ENCODE measurements at regions not wholly inside any gene's neighbourhood (a gene's known extent, or its start where the extent isn't known, plus 50 kb on each side); places are given as distances from the start of the nearest gene placed in this dataset.

DNA sequence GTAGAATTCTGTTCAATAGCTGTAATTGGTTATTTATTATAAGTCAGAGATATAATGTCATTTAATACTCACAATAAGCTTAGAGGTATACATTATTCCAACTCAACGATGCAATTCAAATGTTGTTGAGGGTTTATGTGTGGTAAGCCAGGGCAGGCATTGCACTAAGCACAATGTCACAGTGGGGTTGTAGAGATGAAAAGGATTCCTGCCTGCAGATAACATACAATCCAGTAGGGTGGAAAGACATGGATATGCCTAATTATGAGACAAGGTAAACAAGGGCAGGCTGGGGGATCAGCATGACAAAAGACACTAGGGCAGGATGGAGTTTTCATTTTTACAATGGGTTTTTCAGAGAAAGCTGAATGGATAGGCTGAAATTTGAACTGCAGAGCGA, 98.7 kb upstream of the PALM2AKAP2 start:
- H3K36me3 ChIP-seq (ENCODE audit: control insufficient read depth, insufficient read depth, low read length), result no peaks in the 10 kb centered on the region
- H3K27me3 ChIP-seq (ENCODE audit: control insufficient read depth, insufficient read depth, low read length), result no peaks in the 10 kb centered on the region
- no peaks in the 10 kb centered on the region for H3K4me1 ChIP-seq (ENCODE audit: control insufficient read depth, extremely low read depth, insufficient read depth, low read length)
- TF ChIP-seq EZH2 (IDR thresholded peaks at IDR 0.05; ENCODE audit: low read length, missing control alignments), result no peak
- no peak for TF ChIP-seq CTCF (conservative IDR thresholded peaks at IDR 0.05 in 1 of 2, IDR thresholded peaks at IDR 0.05 in 1 of 2; ENCODE audit: low read depth in 1 of 2, low read length in 2 of 2)
- no peaks in the 10 kb centered on the region for H4K20me1 ChIP-seq (ENCODE audit: control insufficient read depth, extremely low read depth, insufficient read depth, low read length)
- H3K79me2 ChIP-seq (ENCODE audit: control insufficient read depth, insufficient read depth, low read length), result no peaks in the 10 kb centered on the region
- no peak overlapping the region for H3K4me3 ChIP-seq (replicated peaks in 1 of 4; ENCODE audit: control extremely low read depth in 1 of 4, insufficient read depth in 1 of 4, low read depth in 3 of 4, low read length in 4 of 4)
- H2AFZ ChIP-seq (ENCODE audit: low read length), result no peak overlapping the region
- DNase-seq (ENCODE audit: low read depth in 2 of 2), result no peak
- no peaks in the 10 kb centered on the region for H3K9me3 ChIP-seq (ENCODE audit: control insufficient read depth, insufficient read depth, low read depth, low read length)
- no peak overlapping the region for H3K9ac ChIP-seq (ENCODE audit: insufficient read depth, low read length)
- no peak overlapping the region for H3K4me2 ChIP-seq (ENCODE audit: extremely low read depth, insufficient read depth, low read length)
- no peak overlapping the region for H3K27ac ChIP-seq (ENCODE audit: insufficient read depth, low read length)

- Histone ChIP-seq H3K79me2 (ENCODE audit: control insufficient read depth, insufficient read depth, low read length) (no peaks in the 10 kb centered on the region), H3K36me3 (ENCODE audit: control insufficient read depth, insufficient read depth, low read length) (no peaks in the 10 kb centered on the region), H3K4me3 (replicated peaks in 1 of 4; ENCODE audit: control extremely low read depth in 1 of 4, insufficient read depth in 1 of 4, low read depth in 3 of 4, low read length in 4 of 4) (no peak overlapping the region), H3K4me1 (ENCODE audit: control insufficient read depth, extremely low read depth, insufficient read depth, low read length) (no peaks in the 10 kb centered on the region), H3K27me3 (ENCODE audit: control insufficient read depth, insufficient read depth, low read length) (no peaks in the 10 kb centered on the region), H3K9me3 (ENCODE audit: control insufficient read depth, insufficient read depth, low read depth, low read length) (no peaks in the 10 kb centered on the region), H4K20me1 (ENCODE audit: control insufficient read depth, extremely low read depth, insufficient read depth, low read length) (no peaks in the 10 kb centered on the region), H3K4me2 (ENCODE audit: extremely low read depth, insufficient read depth, low read length) (no peak overlapping the region), H2AFZ (ENCODE audit: low read length) (no peak overlapping the region), H3K27ac (ENCODE audit: insufficient read depth, low read length) (no peak overlapping the region), H3K9ac (ENCODE audit: insufficient read depth, low read length) (no peak overlapping the region)
- no peak for DNase-seq (ENCODE audit: low read depth in 2 of 2)
- no peak for TF ChIP-seq EZH2 (IDR thresholded peaks at IDR 0.05; ENCODE audit: low read length, missing control alignments)
- TF ChIP-seq CTCF (conservative IDR thresholded peaks at IDR 0.05 in 1 of 2, IDR thresholded peaks at IDR 0.05 in 1 of 2; ENCODE audit: low read depth in 1 of 2, low read length in 2 of 2), result no peak
These were observed 97.8 kb upstream of the PALM2AKAP2 start for GRCh38 chr9:109682227-109682626.

DNA sequence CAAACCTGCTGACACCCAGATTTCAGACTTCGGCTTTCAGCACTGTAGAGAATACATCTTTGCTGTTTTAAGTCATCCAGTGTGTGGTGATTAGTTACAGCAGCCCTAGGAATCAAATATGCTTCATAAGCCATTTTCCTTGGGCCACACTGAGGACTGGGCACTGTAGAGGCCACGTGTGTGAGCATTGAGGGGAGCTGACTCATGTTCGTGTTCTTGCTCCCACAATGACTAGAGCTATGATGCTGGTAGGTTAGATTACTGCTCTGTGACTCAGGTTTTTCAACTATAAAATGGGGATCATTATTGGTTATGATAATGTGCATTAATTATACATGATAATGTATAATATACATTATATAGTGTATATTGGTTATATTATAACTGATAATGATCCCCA, 96.5 kb upstream of the PALM2AKAP2 start:
- Histone ChIP-seq H4K20me1 (ENCODE audit: control insufficient read depth, extremely low read depth, insufficient read depth, low read length) (no peaks in the 10 kb centered on the region), H3K4me1 (ENCODE audit: control insufficient read depth, extremely low read depth, insufficient read depth, low read length) (no peaks in the 10 kb centered on the region), H2AFZ (ENCODE audit: low read length) (no peak overlapping the region), H3K9ac (ENCODE audit: insufficient read depth, low read length) (no peak overlapping the region), H3K79me2 (ENCODE audit: control insufficient read depth, insufficient read depth, low read length) (no peaks in the 10 kb centered on the region), H3K9me3 (ENCODE audit: control insufficient read depth, insufficient read depth, low read depth, low read length) (no peaks in the 10 kb centered on the region), H3K27ac (ENCODE audit: insufficient read depth, low read length) (no peak overlapping the region), H3K36me3 (ENCODE audit: control insufficient read depth, insufficient read depth, low read length) (no peaks in the 10 kb centered on the region), H3K4me2 (ENCODE audit: extremely low read depth, insufficient read depth, low read length) (no peak overlapping the region), H3K27me3 (ENCODE audit: control insufficient read depth, insufficient read depth, low read length) (no peaks in the 10 kb centered on the region), H3K4me3 (replicated peaks in 1 of 4; ENCODE audit: control extremely low read depth in 1 of 4, insufficient read depth in 1 of 4, low read depth in 3 of 4, low read length in 4 of 4) (no peak overlapping the region)
- TF ChIP-seq CTCF (conservative IDR thresholded peaks at IDR 0.05 in 1 of 2, IDR thresholded peaks at IDR 0.05 in 1 of 2; ENCODE audit: low read depth in 1 of 2, low read length in 2 of 2), result no peak
- no peak for TF ChIP-seq EZH2 (IDR thresholded peaks at IDR 0.05; ENCODE audit: low read length, missing control alignments)
- peak; percentile 12 to 50 for DNase-seq (ENCODE audit: low read depth in 2 of 2)
